Panc1 (cell line): ENCODE measurements at regions not wholly inside any gene's neighbourhood (a gene's known extent, or its start where the extent isn't known, plus 50 kb on each side); places are given as distances from the start of the nearest gene placed in this dataset.

Source experiments
- POLR2AphosphoS5 ChIP-seq: IDR thresholded peaks from 2 replicates; pipeline ENCODE4 v1.6.1; 2012; ENCODE audit warnings: mild to moderate bottlenecking, low read depth, low read length, moderate library complexity
- SIN3A ChIP-seq: IDR thresholded peaks from 2 replicates; pipeline ENCODE4 v1.6.1; 2012; ENCODE audit warnings: low read depth, mild to moderate bottlenecking, low read length, moderate library complexity, borderline replicate concordance; ENCODE audit not compliant: insufficient read depth
- TCF7L2 ChIP-seq: IDR thresholded peaks from 2 replicates; pipeline ENCODE4 v1.6.1; 2011; ENCODE audit warnings: mild to moderate bottlenecking, low read depth, low read length, inconsistent platforms
- TF ChIP-seq, protein P1 (sequence below): fragments of 450-650 bp; IDR thresholded peaks from 2 replicates; pipeline ENCODE4 v1.5.1; 2017; ENCODE audit warnings: mild to moderate bottlenecking
- TF ChIP-seq, protein P2 (sequence below), 2 experiments: IDR thresholded peaks; 2 replicates each; pipeline ENCODE4 v1.6.1; 2011 to 2012; ENCODE audit warnings: low read depth in 2 of 2, control low read depth in 1 of 2, low read length in 1 of 2, mild to moderate bottlenecking in 1 of 2, moderate library complexity in 1 of 2; ENCODE audit not compliant: insufficient read depth in 1 of 2

DNA sequence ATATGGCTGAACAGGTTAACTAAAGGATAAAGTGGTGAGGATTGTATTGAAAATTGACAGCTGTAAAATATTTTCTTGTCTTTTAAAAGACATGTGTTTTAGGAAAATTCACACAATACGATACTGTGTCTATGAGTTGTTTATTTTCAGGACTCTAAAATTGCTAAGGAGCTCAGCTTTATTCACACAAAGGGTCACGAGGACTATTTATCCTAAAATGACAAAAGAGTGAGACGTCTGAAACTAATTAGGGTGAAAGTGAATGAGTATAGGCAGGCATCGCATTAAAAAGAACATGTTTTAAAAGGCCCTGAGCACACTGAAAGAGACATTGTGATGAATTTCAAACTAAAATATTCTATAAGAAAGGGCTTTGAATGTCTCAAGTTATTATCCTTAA, 304.7 kb downstream of the SH2D1A start:
- TF ChIP-seq, protein P1, sequence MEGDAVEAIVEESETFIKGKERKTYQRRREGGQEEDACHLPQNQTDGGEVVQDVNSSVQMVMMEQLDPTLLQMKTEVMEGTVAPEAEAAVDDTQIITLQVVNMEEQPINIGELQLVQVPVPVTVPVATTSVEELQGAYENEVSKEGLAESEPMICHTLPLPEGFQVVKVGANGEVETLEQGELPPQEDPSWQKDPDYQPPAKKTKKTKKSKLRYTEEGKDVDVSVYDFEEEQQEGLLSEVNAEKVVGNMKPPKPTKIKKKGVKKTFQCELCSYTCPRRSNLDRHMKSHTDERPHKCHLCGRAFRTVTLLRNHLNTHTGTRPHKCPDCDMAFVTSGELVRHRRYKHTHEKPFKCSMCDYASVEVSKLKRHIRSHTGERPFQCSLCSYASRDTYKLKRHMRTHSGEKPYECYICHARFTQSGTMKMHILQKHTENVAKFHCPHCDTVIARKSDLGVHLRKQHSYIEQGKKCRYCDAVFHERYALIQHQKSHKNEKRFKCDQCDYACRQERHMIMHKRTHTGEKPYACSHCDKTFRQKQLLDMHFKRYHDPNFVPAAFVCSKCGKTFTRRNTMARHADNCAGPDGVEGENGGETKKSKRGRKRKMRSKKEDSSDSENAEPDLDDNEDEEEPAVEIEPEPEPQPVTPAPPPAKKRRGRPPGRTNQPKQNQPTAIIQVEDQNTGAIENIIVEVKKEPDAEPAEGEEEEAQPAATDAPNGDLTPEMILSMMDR = no peak
- TF ChIP-seq SIN3A = no peak
- no peak for TF ChIP-seq POLR2AphosphoS5
- TF ChIP-seq, protein P2, sequence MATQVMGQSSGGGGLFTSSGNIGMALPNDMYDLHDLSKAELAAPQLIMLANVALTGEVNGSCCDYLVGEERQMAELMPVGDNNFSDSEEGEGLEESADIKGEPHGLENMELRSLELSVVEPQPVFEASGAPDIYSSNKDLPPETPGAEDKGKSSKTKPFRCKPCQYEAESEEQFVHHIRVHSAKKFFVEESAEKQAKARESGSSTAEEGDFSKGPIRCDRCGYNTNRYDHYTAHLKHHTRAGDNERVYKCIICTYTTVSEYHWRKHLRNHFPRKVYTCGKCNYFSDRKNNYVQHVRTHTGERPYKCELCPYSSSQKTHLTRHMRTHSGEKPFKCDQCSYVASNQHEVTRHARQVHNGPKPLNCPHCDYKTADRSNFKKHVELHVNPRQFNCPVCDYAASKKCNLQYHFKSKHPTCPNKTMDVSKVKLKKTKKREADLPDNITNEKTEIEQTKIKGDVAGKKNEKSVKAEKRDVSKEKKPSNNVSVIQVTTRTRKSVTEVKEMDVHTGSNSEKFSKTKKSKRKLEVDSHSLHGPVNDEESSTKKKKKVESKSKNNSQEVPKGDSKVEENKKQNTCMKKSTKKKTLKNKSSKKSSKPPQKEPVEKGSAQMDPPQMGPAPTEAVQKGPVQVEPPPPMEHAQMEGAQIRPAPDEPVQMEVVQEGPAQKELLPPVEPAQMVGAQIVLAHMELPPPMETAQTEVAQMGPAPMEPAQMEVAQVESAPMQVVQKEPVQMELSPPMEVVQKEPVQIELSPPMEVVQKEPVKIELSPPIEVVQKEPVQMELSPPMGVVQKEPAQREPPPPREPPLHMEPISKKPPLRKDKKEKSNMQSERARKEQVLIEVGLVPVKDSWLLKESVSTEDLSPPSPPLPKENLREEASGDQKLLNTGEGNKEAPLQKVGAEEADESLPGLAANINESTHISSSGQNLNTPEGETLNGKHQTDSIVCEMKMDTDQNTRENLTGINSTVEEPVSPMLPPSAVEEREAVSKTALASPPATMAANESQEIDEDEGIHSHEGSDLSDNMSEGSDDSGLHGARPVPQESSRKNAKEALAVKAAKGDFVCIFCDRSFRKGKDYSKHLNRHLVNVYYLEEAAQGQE (IDR thresholded peaks at IDR 0.05; ENCODE audit: insufficient read depth in 1 of 2, low read depth in 2 of 2, low read length in 1 of 2) = no peak
- TF ChIP-seq TCF7L2 = no peak
